KMS-11 (cell line): ENCODE measurements at regions not wholly inside any gene's neighbourhood (a gene's known extent, or its start where the extent isn't known, plus 50 kb on each side); places are given as distances from the start of the nearest gene placed in this dataset.
"Not testable (repeated sequence)": the region's sequence is repeated elsewhere in the genome, so short reads cannot be mapped to it uniquely, and the experiment has no call there.

Source experiments
- H2AFZ ChIP-seq: fragments of 200-600 bp; sonication (generic); 2 replicates; pipeline ENCODE4 v1.6.1; 2016; ENCODE audit warnings: antibody characterized with exemption, mixed run types, low read depth
- H3K27ac ChIP-seq: fragments of 200-600 bp; sonication (generic); 2 replicates; pipeline ENCODE4 v1.6.1; 2016; ENCODE audit warnings: mild to moderate bottlenecking, mixed run types
- H3K27me3 ChIP-seq: fragments of 200-600 bp; sonication (generic); 2 replicates; pipeline ENCODE4 v1.6.1; 2017; ENCODE audit warnings: mild to moderate bottlenecking, low read depth, mixed run types, moderate library complexity; ENCODE audit not compliant: insufficient read depth
- H3K36me3 ChIP-seq: fragments of 200-600 bp; sonication (generic); 2 replicates; pipeline ENCODE4 v1.6.1; 2017; ENCODE audit warnings: mild to moderate bottlenecking, mixed run types; ENCODE audit not compliant: insufficient read depth
- H3K4me1 ChIP-seq: fragments of 200-600 bp; sonication (generic); 2 replicates; pipeline ENCODE4 v1.6.1; 2016; ENCODE audit warnings: mild to moderate bottlenecking, low read depth, mixed run types; ENCODE audit not compliant: poor library complexity, severe bottlenecking
- H3K4me2 ChIP-seq: fragments of 200-600 bp; sonication (generic); 2 replicates; pipeline ENCODE4 v1.7.0; 2016; ENCODE audit warnings: mild to moderate bottlenecking, mixed run types
- H3K4me3 ChIP-seq: fragments of 200-600 bp; sonication (generic); IDR thresholded peaks from 2 replicates; pipeline ENCODE4 v1.6.1; 2017; ENCODE audit warnings: low read depth, low read length, mixed read lengths; ENCODE audit not compliant: insufficient read depth
- H3K79me2 ChIP-seq: fragments of 200-600 bp; sonication (generic); 2 replicates; pipeline ENCODE4 v1.6.1; 2016; ENCODE audit warnings: low read depth, mixed run types; ENCODE audit not compliant: insufficient read depth
- H3K9ac ChIP-seq: fragments of 200-600 bp; sonication (generic); 2 replicates; pipeline ENCODE4 v1.6.1; 2016; ENCODE audit warnings: mild to moderate bottlenecking, mixed run types
- H4K20me1 ChIP-seq: fragments of 200-600 bp; sonication (generic); 2 replicates; pipeline ENCODE4 v1.6.1; 2016; ENCODE audit warnings: mild to moderate bottlenecking, mixed run types; ENCODE audit not compliant: insufficient read depth
- CTCF ChIP-seq: fragments of 200-600 bp; sonication (generic); conservative IDR thresholded peaks from 2 replicates; pipeline ENCODE4 v1.6.1; 2017; ENCODE audit warnings: low read depth, mild to moderate bottlenecking, antibody characterized with exemption, low read length, moderate library complexity, mixed read lengths

GRCh38 chr1:147390185-147390542 is 147.7 kb downstream of the CHD1L start:
- Histone ChIP-seq H3K4me2 (0 out of 2 replicates have a peak overlapping the region, but pooled peaks have one; percentile 1), H3K4me3 (no peak overlapping the region), H3K4me1 (peaks cover 5% of the 10 kb centered on the region), H3K79me2 (no peaks in the 10 kb centered on the region), H3K9ac (no peak overlapping the region), H3K27me3 (no peaks in the 10 kb centered on the region), H3K27ac (no peak overlapping the region), H3K36me3 (no peaks in the 10 kb centered on the region), H2AFZ (peak overlapping the region; percentile 24), H4K20me1 (no peaks in the 10 kb centered on the region)
- TF ChIP-seq CTCF, result peak; percentile 80

- no peak overlapping the region for H3K27ac ChIP-seq
- peaks cover 5% of the 10 kb centered on the region for H3K4me1 ChIP-seq
- TF ChIP-seq CTCF, result no peak; the same call in 1 of the 2 replicates
- no peak overlapping the region for H3K9ac ChIP-seq
- no peaks in the 10 kb centered on the region for H3K27me3 ChIP-seq
- no peak overlapping the region for H3K4me2 ChIP-seq
- H3K36me3 ChIP-seq, result no peaks in the 10 kb centered on the region
- no peaks in the 10 kb centered on the region for H3K79me2 ChIP-seq
- H3K4me3 ChIP-seq, result peak overlapping the region; percentile 0
- H2AFZ ChIP-seq, result no peak overlapping the region
- H4K20me1 ChIP-seq, result no peaks in the 10 kb centered on the region
Observed at GRCh38 chr1:147391114-147391513, 148.6 kb downstream of the CHD1L start.

- Histone ChIP-seq H3K27ac (peak overlapping the region; percentile 37), H3K9ac (peak overlapping the region; percentile 36; the same call in 1 of the 2 replicates), H3K4me2 (peak overlapping the region; percentile 59), H2AFZ (peak overlapping the region; percentile 69), H3K4me3 (peak overlapping the region; percentile 98)
- not testable (repeated sequence) for H3K4me1 ChIP-seq, H3K36me3 ChIP-seq, H3K79me2 ChIP-seq, H4K20me1 ChIP-seq, H3K27me3 ChIP-seq
Observed at GRCh38 chr1:147402326-147403045, 138.8 kb upstream of the BCL9 start.

GRCh38 chr1:147404344-147404743 is 137.0 kb upstream of the BCL9 start:
- H3K79me2 ChIP-seq, H3K27me3 ChIP-seq, H3K4me1 ChIP-seq: not testable (repeated sequence)

GRCh38 chr1:147409886-147410285 is 131.4 kb upstream of the BCL9 start:
- no peaks in the 10 kb centered on the region for H3K4me1 ChIP-seq
- H2AFZ ChIP-seq, result no peak overlapping the region
- no peak for TF ChIP-seq CTCF
- no peaks in the 10 kb centered on the region for H3K79me2 ChIP-seq
- H3K27me3 ChIP-seq, result no peaks in the 10 kb centered on the region
- H4K20me1 ChIP-seq, result no peaks in the 10 kb centered on the region
- H3K27ac ChIP-seq, result no peak overlapping the region
- H3K4me3 ChIP-seq, result no peak overlapping the region
- no peak overlapping the region for H3K4me2 ChIP-seq
- H3K9ac ChIP-seq, result no peak overlapping the region
- H3K36me3 ChIP-seq, result no peaks in the 10 kb centered on the region

More at GRCh38 chr1:147404344-147404743, 137.0 kb upstream of the BCL9 start:
- not testable (repeated sequence) for H3K36me3 ChIP-seq, H3K4me3 ChIP-seq, H3K4me2 ChIP-seq, H2AFZ ChIP-seq, H3K27ac ChIP-seq, H3K9ac ChIP-seq, H4K20me1 ChIP-seq
